Neuronal stem cell (in vitro differentiated cells): ENCODE measurements at regions not wholly inside any gene's neighbourhood (a gene's known extent, or its start where the extent isn't known, plus 50 kb on each side); places are given as distances from the start of the nearest gene placed in this dataset.

ENCODE experiments used
- DNase-seq: peaks from one replicate; pipeline ENCODE4 v3.0.0-alpha.2; 2013; ENCODE audit warnings: low spot score
- H2AFZ ChIP-seq: one replicate; pipeline ENCODE4 v1.6.1; 2013; ENCODE audit warnings: mild to moderate bottlenecking, low read length, inconsistent platforms
- H2AK5ac ChIP-seq: 2 replicates; pipeline ENCODE4 v1.6.1; 2013; ENCODE audit warnings: low read depth, mild to moderate bottlenecking, inconsistent platforms, low read length, moderate library complexity, mixed read lengths
- H2BK120ac ChIP-seq: 2 replicates; pipeline ENCODE4 v1.6.1; 2013; ENCODE audit warnings: low read depth, mild to moderate bottlenecking, inconsistent platforms, low read length, moderate library complexity, mixed read lengths
- H2BK12ac ChIP-seq: one replicate; pipeline ENCODE4 v1.6.1; 2013; ENCODE audit warnings: low read length, inconsistent platforms
- H2BK15ac ChIP-seq: 2 replicates; pipeline ENCODE4 v1.6.1; 2013; ENCODE audit warnings: mild to moderate bottlenecking, low read length, inconsistent platforms, mixed read lengths
- H2BK5ac ChIP-seq: one replicate; pipeline ENCODE4 v1.6.1; 2013; ENCODE audit warnings: inconsistent platforms, mild to moderate bottlenecking, low read length, moderate library complexity
- H3K14ac ChIP-seq: one replicate; pipeline ENCODE4 v1.6.1; 2013; ENCODE audit warnings: low read length, inconsistent platforms
- H3K18ac ChIP-seq: 2 replicates; pipeline ENCODE4 v1.6.1; 2013; ENCODE audit warnings: low read length, inconsistent platforms
- H3K23ac ChIP-seq: 2 replicates; pipeline ENCODE4 v1.6.1; 2013; ENCODE audit warnings: low read depth, mild to moderate bottlenecking, mixed read lengths, low read length, inconsistent platforms; ENCODE audit not compliant: poor library complexity
- H3K27ac ChIP-seq: replicated peaks from 3 replicates; pipeline ENCODE4 v1.5.1; 2013; ENCODE audit warnings: low read length, inconsistent platforms
- H3K27me3 ChIP-seq, 3 experiments: 2 replicates each; pipeline ENCODE4 v1.6.1; 2013; ENCODE audit warnings: low read length in 3 of 3, mild to moderate bottlenecking in 2 of 3, inconsistent platforms in 1 of 3, low read depth in 1 of 3, mixed read lengths in 1 of 3, moderate library complexity in 1 of 3; ENCODE audit not compliant: control insufficient read depth in 3 of 3, insufficient read depth in 3 of 3
- H3K36me3 ChIP-seq, 2 donors: replicated peaks in 1 of 2; 2 replicates each; pipeline ENCODE4 v1.6.1; 2013; ENCODE audit warnings: low read length in 2 of 2; ENCODE audit not compliant: control insufficient read depth in 2 of 2, insufficient read depth in 2 of 2
- H3K4ac ChIP-seq: 2 replicates; pipeline ENCODE4 v1.6.1; 2013; ENCODE audit warnings: inconsistent platforms, mild to moderate bottlenecking, low read length, moderate library complexity
- H3K4me1 ChIP-seq, 2 donors: 1 replicate in 1 of 2; 2 replicates in 1 of 2; pipeline ENCODE4 v1.6.1; 2013; ENCODE audit warnings: low read length in 2 of 2, low read depth in 1 of 2; ENCODE audit not compliant: control insufficient read depth in 2 of 2, insufficient read depth in 1 of 2
- H3K4me2 ChIP-seq: one replicate; pipeline ENCODE4 v1.6.1; 2013; ENCODE audit warnings: mild to moderate bottlenecking, low read length, inconsistent platforms; ENCODE audit not compliant: insufficient read depth, poor library complexity, severe bottlenecking
- H3K4me3 ChIP-seq, 2 donors: 2 replicates each; pipeline ENCODE4 v1.5.1; 2013; ENCODE audit warnings: low read length in 2 of 2, mild to moderate bottlenecking in 2 of 2, inconsistent platforms in 1 of 2, moderate library complexity in 1 of 2
- H3K79me1 ChIP-seq: one replicate; pipeline ENCODE4 v1.6.1; 2013; ENCODE audit warnings: low read depth, mild to moderate bottlenecking, inconsistent platforms, low read length, moderate library complexity
- H3K9ac ChIP-seq: one replicate; pipeline ENCODE4 v1.6.1; 2013; ENCODE audit warnings: mild to moderate bottlenecking, low read depth, low read length, inconsistent platforms; ENCODE audit not compliant: poor library complexity
- H3K9me3 ChIP-seq, 2 donors: replicated peaks in 1 of 2; 2 replicates each; pipeline versions ENCODE3 to v1.6.1; 2013; ENCODE audit warnings: low read length in 2 of 2, mild to moderate bottlenecking in 2 of 2, inconsistent platforms in 1 of 2, low read depth in 1 of 2, mixed read lengths in 1 of 2, moderate library complexity in 1 of 2; ENCODE audit not compliant: control insufficient read depth in 2 of 2, insufficient read depth in 1 of 2
- H4K8ac ChIP-seq: one replicate; pipeline ENCODE4 v1.6.1; 2013; ENCODE audit warnings: low read depth, mild to moderate bottlenecking, inconsistent platforms, low read length, moderate library complexity
- H4K91ac ChIP-seq: one replicate; pipeline ENCODE4 v1.6.1; 2013; ENCODE audit warnings: low read length, low read depth, mild to moderate bottlenecking, inconsistent platforms; ENCODE audit not compliant: poor library complexity
- WGBS, 2 donors: extraction: QIAGEN DNeasy Blood & Tissue Kit; methylation state at CpG; one replicate each; pipeline ENCODE4 v1.1.7; 2013; ENCODE audit warnings: missing lambda C conversion rate in 2 of 2, mixed read lengths in 1 of 2; ENCODE audit not compliant: insufficient read length in 2 of 2, insufficient replicate concordance in 1 of 2; ENCODE audit errors: extremely low coverage in 2 of 2; 5-methylcytosine and 5-hydroxymethylcytosine counted together

- Histone ChIP-seq H3K9ac (no peak overlapping the region), H3K4ac (no peak overlapping the region), H3K18ac (no peak overlapping the region), H2BK15ac (no peak overlapping the region), H4K8ac (no peak overlapping the region), H2BK12ac (no peak overlapping the region), H3K79me1 (no peaks in the 10 kb centered on the region), H2BK120ac (no peak overlapping the region), H3K36me3 (no peaks in the 10 kb centered on the region), H4K91ac (no peak overlapping the region), H3K4me2 (no peak overlapping the region), H3K4me3 (no peak overlapping the region), H3K23ac (no peak overlapping the region), H3K9me3 (no peaks in the 10 kb centered on the region), H2AK5ac (no peak overlapping the region), H3K27me3 (no peaks in the 10 kb centered on the region), H3K14ac (no peak overlapping the region), H3K4me1 (peaks cover 0 to 3% of the 10 kb centered on the region in 2 donors), H2BK5ac (no peak overlapping the region), H2AFZ (no peak overlapping the region), H3K27ac (no peak overlapping the region)
- no peak for DNase-seq
- no CpG with 5 or more reads among the region's 3 CpGs for WGBS, 2 donors
Observed at GRCh38 chr1:209511169-209511568, 72.3 kb upstream of the CAMK1G start.

- Histone ChIP-seq H3K4me2 (no peak overlapping the region), H3K27ac (no peak overlapping the region)
Observed at GRCh38 chr1:209512821-209513220, 70.7 kb upstream of the CAMK1G start.

GRCh38 chr1:209513226-209513625 is 70.3 kb upstream of the CAMK1G start:
- no CpG with 5 or more reads among the region's 5 CpGs for WGBS, 2 donors
- Histone ChIP-seq H3K79me1 (no peaks in the 10 kb centered on the region), H2BK120ac (no peak overlapping the region), H3K18ac (no peak overlapping the region), H3K36me3 (no peaks in the 10 kb centered on the region), H3K27ac (no peak overlapping the region), H3K4me2 (no peak overlapping the region), H3K9me3 (no peaks in the 10 kb centered on the region), H2AK5ac (no peak overlapping the region), H3K4me1 (peaks cover 0 to 8% of the 10 kb centered on the region in 2 donors), H3K4ac (no peak overlapping the region), H3K4me3 (no peak overlapping the region), H3K14ac (no peak overlapping the region), H4K91ac (no peak overlapping the region), H2BK15ac (no peak overlapping the region), H3K27me3 (no peaks in the 10 kb centered on the region), H4K8ac (no peak overlapping the region), H2BK5ac (no peak overlapping the region), H3K23ac (no peak overlapping the region), H3K9ac (no peak overlapping the region), H2AFZ (no peak overlapping the region), H2BK12ac (no peak overlapping the region)
- DNase-seq = peak; percentile 31

More at GRCh38 chr1:209512821-209513220, 70.7 kb upstream of the CAMK1G start:
- no peaks in the 10 kb centered on the region for H3K36me3 ChIP-seq
- no peak overlapping the region for H4K91ac ChIP-seq
- H3K18ac ChIP-seq = peak overlapping the region; percentile 15
- no peak overlapping the region for H2BK120ac ChIP-seq
- H3K27me3 ChIP-seq = no peaks in the 10 kb centered on the region
- no peak overlapping the region for H3K9ac ChIP-seq
- no peak for DNase-seq
- H4K8ac ChIP-seq = no peak overlapping the region
- no peaks in the 10 kb centered on the region for H3K9me3 ChIP-seq
- no peak overlapping the region for H3K4ac ChIP-seq
- H3K23ac ChIP-seq = no peak overlapping the region
- no peak overlapping the region for H2AFZ ChIP-seq
- no peak overlapping the region for H2BK5ac ChIP-seq
- H2BK12ac ChIP-seq = no peak overlapping the region
- no peak overlapping the region for H3K4me3 ChIP-seq
- no peak overlapping the region for H3K14ac ChIP-seq
- H2BK15ac ChIP-seq = no peak overlapping the region
- H3K4me1 ChIP-seq = peaks cover 0 to 8% of the 10 kb centered on the region in 2 donors
- H2AK5ac ChIP-seq = no peak overlapping the region
- no CpG with 5 or more reads among the region's 6 CpGs for WGBS, 2 donors
- H3K79me1 ChIP-seq = no peaks in the 10 kb centered on the region

GRCh38 chr1:209516771-209517680 is 66.5 kb upstream of the CAMK1G start:
- peak; percentile 54 for DNase-seq
- no CpG with 5 or more reads among the region's 10 CpGs for WGBS, 2 donors
- peak overlapping the region; percentile 15 for H3K4me2 ChIP-seq

More at GRCh38 chr1:209516771-209517680, 66.5 kb upstream of the CAMK1G start:
- Histone ChIP-seq H3K9me3 (no peaks in the 10 kb centered on the region), H3K4me3 (no peak overlapping the region), H2BK15ac (no peak overlapping the region), H4K8ac (no peak overlapping the region), H2BK12ac (no peak overlapping the region), H3K27me3 (no peaks in the 10 kb centered on the region), H2AK5ac (no peak overlapping the region), H4K91ac (no peak overlapping the region), H2BK5ac (no peak overlapping the region), H2AFZ (no peak overlapping the region), H3K36me3 (no peaks in the 10 kb centered on the region), H3K23ac (no peak overlapping the region), H3K27ac (peak overlapping the region; percentile 65), H3K14ac (no peak overlapping the region), H3K9ac (no peak overlapping the region), H3K4me1 (peaks cover 0 to 5% of the 10 kb centered on the region in 2 donors), H3K18ac (no peak overlapping the region), H2BK120ac (no peak overlapping the region), H3K4ac (no peak overlapping the region), H3K79me1 (no peaks in the 10 kb centered on the region)
